ENCODE measurements at regions not wholly inside any gene's neighbourhood (a gene's known extent, or its start where the extent isn't known, plus 50 kb on each side); places are given as distances from the start of the nearest gene placed in this dataset.

- Mint-ChIP-seq H3K4me1 (ENCODE audit: low read depth) (peaks cover 18% of the 10 kb centered on the region), H3K36me3 (ENCODE audit: insufficient read depth) (peaks cover 1% of the 10 kb centered on the region), H3K4me3 (ENCODE audit: low read depth) (no peak overlapping the region), H3K9me3 (ENCODE audit: low read depth) (peaks cover 10% of the 10 kb centered on the region), H3K27ac (no peak overlapping the region), H3K27me3 (no peaks in the 10 kb centered on the region)
- no peak for DNase-seq (ENCODE audit: low spot score, unreplicated experiment)
- no peak for TF ChIP-seq CTCF (IDR thresholded peaks at IDR 0.05; ENCODE audit: unreplicated experiment)
Observed at GRCh38 chr9:20186823-20187222, 398.0 kb upstream of the SLC24A2 start.

DNA sequence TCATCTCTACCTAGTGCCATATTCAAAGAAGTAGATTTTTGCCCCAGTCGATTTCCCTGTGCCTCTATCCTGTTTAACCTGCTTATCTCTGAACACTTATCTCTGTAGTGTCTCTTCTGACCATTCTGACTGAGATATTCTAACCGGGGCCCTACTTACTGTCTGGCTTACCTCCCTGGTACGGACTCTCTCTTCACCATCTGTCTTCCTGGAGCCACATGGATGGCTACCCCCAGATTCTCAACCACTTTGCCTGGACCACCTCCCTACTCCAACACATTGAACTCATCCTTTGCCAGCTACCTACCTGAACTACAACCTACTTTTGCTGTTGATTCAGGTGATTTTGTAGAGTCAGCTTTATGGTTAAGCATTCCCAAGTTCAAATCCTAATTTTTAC lies 397.4 kb upstream of the SLC24A2 start:
- H3K9me3 Mint-ChIP-seq (ENCODE audit: low read depth) = peaks cover 10% of the 10 kb centered on the region

GRCh38 chr9:20184541-20184940 lies 395.7 kb upstream of the SLC24A2 start:
- no peak overlapping the region for H3K4me3 Mint-ChIP-seq (ENCODE audit: low read depth)
- TF ChIP-seq CTCF (IDR thresholded peaks at IDR 0.05; ENCODE audit: unreplicated experiment) = no peak
- H3K9me3 Mint-ChIP-seq (ENCODE audit: low read depth) = peaks cover 10% of the 10 kb centered on the region
- peaks cover 9% of the 10 kb centered on the region for H3K4me1 Mint-ChIP-seq (ENCODE audit: low read depth)
- H3K27ac Mint-ChIP-seq = no peak overlapping the region
- H3K36me3 Mint-ChIP-seq (ENCODE audit: insufficient read depth) = peaks cover 1% of the 10 kb centered on the region
- DNase-seq (ENCODE audit: low spot score, unreplicated experiment) = no peak
- H3K27me3 Mint-ChIP-seq = no peaks in the 10 kb centered on the region

More for the DNA sequence above, 397.4 kb upstream of the SLC24A2 start:
- no peak for DNase-seq (ENCODE audit: low spot score, unreplicated experiment)
- TF ChIP-seq CTCF (IDR thresholded peaks at IDR 0.05; ENCODE audit: unreplicated experiment) = no peak
- peaks cover 1% of the 10 kb centered on the region for H3K36me3 Mint-ChIP-seq (ENCODE audit: insufficient read depth)
- peaks cover 18% of the 10 kb centered on the region for H3K4me1 Mint-ChIP-seq (ENCODE audit: low read depth)
- H3K4me3 Mint-ChIP-seq (ENCODE audit: low read depth) = no peak overlapping the region
- no peaks in the 10 kb centered on the region for H3K27me3 Mint-ChIP-seq
- no peak overlapping the region for H3K27ac Mint-ChIP-seq

DNA sequence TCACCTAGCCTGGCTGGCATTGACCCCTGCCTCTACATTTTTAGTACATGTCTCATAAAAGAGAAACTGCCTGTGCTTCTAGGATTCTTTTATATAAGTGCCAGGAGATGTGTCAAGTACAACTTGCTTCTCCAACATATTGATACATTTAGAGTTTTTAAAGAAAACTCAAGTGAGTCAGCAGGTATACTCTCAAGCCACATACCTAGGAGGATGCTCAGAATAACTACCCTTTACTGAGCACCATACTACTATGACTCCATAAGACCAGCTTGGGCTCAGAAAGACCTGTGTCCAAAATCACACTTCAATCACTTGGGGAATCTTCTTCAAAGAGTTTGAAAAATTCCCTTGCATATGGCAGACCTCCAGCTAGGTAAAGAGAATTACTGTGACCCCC lies 389.8 kb upstream of the SLC24A2 start:
- Mint-ChIP-seq H3K9me3 (ENCODE audit: low read depth) (peaks cover 12% of the 10 kb centered on the region), H3K4me3 (ENCODE audit: low read depth) (no peak overlapping the region), H3K36me3 (ENCODE audit: insufficient read depth) (no peaks in the 10 kb centered on the region), H3K27me3 (no peaks in the 10 kb centered on the region), H3K27ac (no peak overlapping the region), H3K4me1 (ENCODE audit: low read depth) (peaks cover 2% of the 10 kb centered on the region)
- DNase-seq (ENCODE audit: low spot score, unreplicated experiment) = no peak
- TF ChIP-seq CTCF (IDR thresholded peaks at IDR 0.05; ENCODE audit: unreplicated experiment) = no peak

GRCh38 chr9:20178197-20178596 lies 389.4 kb upstream of the SLC24A2 start:
- Mint-ChIP-seq H3K27me3 (no peaks in the 10 kb centered on the region), H3K9me3 (ENCODE audit: low read depth) (peaks cover 10% of the 10 kb centered on the region), H3K36me3 (ENCODE audit: insufficient read depth) (no peaks in the 10 kb centered on the region), H3K4me3 (ENCODE audit: low read depth) (no peak overlapping the region), H3K4me1 (ENCODE audit: low read depth) (peaks cover 2% of the 10 kb centered on the region), H3K27ac (no peak overlapping the region)
- TF ChIP-seq CTCF (IDR thresholded peaks at IDR 0.05; ENCODE audit: unreplicated experiment) = no peak
- DNase-seq (ENCODE audit: low spot score, unreplicated experiment) = no peak
